Left lung (tissue), 4 donors: ENCODE measurements at regions not wholly inside any gene's neighbourhood (a gene's known extent, or its start where the extent isn't known, plus 50 kb on each side); places are given as distances from the start of the nearest gene placed in this dataset.

ENCODE experiments used
- ATAC-seq: fragments of 200-7000 bp; cut with Tn5 transposase; one replicate; pipeline ENCODE4 v1.9.1; 2020; ENCODE audit warnings: moderate library complexity
- DNase-seq, 4 donors: peaks; one replicate each; pipeline ENCODE4 v3.0.0-alpha.2; 2013 to 2020
- H3K27ac ChIP-seq, 2 donors: fragments of 200-600 bp; sonication (generic) in 1 of 2; one replicate each; pipeline versions ENCODE4 v1.5.0 to v1.8.0; 2020 to 2021
- H3K27me3 ChIP-seq, 2 donors: fragments of 200-600 bp; sonication (generic) in 1 of 2; one replicate each; pipeline versions ENCODE4 v1.5.0 to v1.8.0; 2020 to 2021
- H3K36me3 ChIP-seq, 2 donors: fragments of 200-600 bp; sonication (generic) in 1 of 2; one replicate each; pipeline versions ENCODE4 v1.5.0 to v1.8.0; 2020 to 2021
- H3K4me1 ChIP-seq, 2 donors: fragments of 200-600 bp; one replicate each; pipeline ENCODE4 v1.8.0; 2021
- H3K4me3 ChIP-seq, 2 donors: fragments of 200-600 bp; sonication (generic) in 1 of 2; one replicate each; pipeline versions ENCODE4 v1.5.0 to v1.8.0; 2020 to 2021; ENCODE audit warnings: mild to moderate bottlenecking in 1 of 2
- H3K9me3 ChIP-seq, 2 donors: fragments of 200-600 bp; sonication (generic) in 1 of 2; one replicate each; pipeline versions ENCODE4 v1.5.0 to v1.8.0; 2020 to 2021
- intact Hi-C, 2 donors: fragments of 100-400 bp; cut with DNase I; formaldehyde crosslinking; loops; one replicate each; pipeline versions ENCODE4 v1.11.2 to v1.14.2; 2022
- TF ChIP-seq, protein P1 (sequence below), 2 donors: fragments of 200-600 bp; sonication (generic) in 1 of 2; IDR thresholded peaks; one replicate each; pipeline versions ENCODE4 v1.5.0 to v1.8.0; 2021; ENCODE audit warnings: antibody characterized with exemption in 2 of 2
- donor health status: DM: no; HTN: yes; CAD: no.
- donor health status: DM: no; HTN: no; CAD: no.

DNA sequence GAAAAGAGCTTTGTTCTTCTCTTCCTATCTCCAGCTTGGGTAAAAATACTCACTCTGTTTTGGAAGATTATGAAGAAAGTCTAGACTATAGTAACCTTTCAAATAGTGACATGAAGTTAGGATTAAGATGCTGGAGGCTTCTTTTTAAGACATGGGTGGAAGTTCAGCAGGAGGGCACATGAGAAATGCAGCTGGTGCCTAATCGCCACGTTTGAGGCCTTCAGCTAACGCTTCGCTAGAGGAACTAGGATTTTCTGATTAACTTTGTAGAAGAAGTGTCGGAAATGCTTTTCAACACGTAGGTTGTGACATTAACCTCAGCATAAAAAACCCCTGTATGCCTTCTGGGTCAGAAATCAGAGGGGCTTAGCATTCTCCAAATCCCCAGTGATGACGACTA is 348.1 kb upstream of the MAP3K7 start:
- Histone ChIP-seq H3K4me1 (no peaks in the 10 kb centered on the region), H3K27ac (no peak overlapping the region), H3K36me3 (no peaks in the 10 kb centered on the region), H3K4me3 (no peak overlapping the region), H3K9me3 (no peaks in the 10 kb centered on the region), H3K27me3 (no peaks in the 10 kb centered on the region)
- ATAC-seq (no peak), DNase-seq (no peak)
- TF ChIP-seq, protein P1, sequence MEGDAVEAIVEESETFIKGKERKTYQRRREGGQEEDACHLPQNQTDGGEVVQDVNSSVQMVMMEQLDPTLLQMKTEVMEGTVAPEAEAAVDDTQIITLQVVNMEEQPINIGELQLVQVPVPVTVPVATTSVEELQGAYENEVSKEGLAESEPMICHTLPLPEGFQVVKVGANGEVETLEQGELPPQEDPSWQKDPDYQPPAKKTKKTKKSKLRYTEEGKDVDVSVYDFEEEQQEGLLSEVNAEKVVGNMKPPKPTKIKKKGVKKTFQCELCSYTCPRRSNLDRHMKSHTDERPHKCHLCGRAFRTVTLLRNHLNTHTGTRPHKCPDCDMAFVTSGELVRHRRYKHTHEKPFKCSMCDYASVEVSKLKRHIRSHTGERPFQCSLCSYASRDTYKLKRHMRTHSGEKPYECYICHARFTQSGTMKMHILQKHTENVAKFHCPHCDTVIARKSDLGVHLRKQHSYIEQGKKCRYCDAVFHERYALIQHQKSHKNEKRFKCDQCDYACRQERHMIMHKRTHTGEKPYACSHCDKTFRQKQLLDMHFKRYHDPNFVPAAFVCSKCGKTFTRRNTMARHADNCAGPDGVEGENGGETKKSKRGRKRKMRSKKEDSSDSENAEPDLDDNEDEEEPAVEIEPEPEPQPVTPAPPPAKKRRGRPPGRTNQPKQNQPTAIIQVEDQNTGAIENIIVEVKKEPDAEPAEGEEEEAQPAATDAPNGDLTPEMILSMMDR (IDR thresholded peaks at IDR 0.05), result no peak
- intact Hi-C loops, result no loop called here

GRCh38 chr6:90934081-90934480 is 347.2 kb upstream of the MAP3K7 start:
- TF ChIP-seq, protein P1 (IDR thresholded peaks at IDR 0.05), result no peak
- ATAC-seq (no peak), DNase-seq (no peak)
- no peaks in the 10 kb centered on the region for H3K27me3 ChIP-seq
- no peak overlapping the region for H3K27ac ChIP-seq
- H3K9me3 ChIP-seq, result no peaks in the 10 kb centered on the region
- H3K36me3 ChIP-seq, result no peaks in the 10 kb centered on the region
- intact Hi-C loops, result no loop called here
- H3K4me3 ChIP-seq, result no peak overlapping the region
- H3K4me1 ChIP-seq, result no peaks in the 10 kb centered on the region

DNA sequence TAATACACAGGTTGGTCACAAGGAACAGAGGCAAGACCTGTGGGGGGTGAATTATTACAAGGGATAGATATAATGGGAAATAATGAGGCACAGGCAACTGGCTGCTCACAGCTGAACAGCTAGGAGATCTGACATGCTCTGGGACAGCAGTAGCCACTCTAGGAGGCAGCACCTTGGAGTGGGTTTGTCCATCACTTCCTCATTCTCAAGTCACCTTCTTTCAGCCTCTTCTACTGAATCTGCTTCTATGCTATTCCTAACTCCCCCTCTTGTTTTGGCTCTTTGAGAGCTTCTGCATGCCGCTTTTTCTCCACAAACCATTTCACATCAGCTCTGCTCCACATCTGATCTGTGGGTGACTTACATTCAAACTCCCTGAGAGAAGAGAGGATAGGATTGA is 345.5 kb upstream of the MAP3K7 start:
- no peaks in the 10 kb centered on the region for H3K9me3 ChIP-seq
- no peak for ATAC-seq
- TF ChIP-seq, protein P1 (IDR thresholded peaks at IDR 0.05), result no peak
- no peak overlapping the region for H3K4me3 ChIP-seq
- H3K36me3 ChIP-seq, result no peaks in the 10 kb centered on the region
- H3K27ac ChIP-seq, result no peak overlapping the region
- no peak for DNase-seq
- no peaks in the 10 kb centered on the region for H3K27me3 ChIP-seq
- no peaks in the 10 kb centered on the region for H3K4me1 ChIP-seq
- intact Hi-C loops, result no loop called here

DNA sequence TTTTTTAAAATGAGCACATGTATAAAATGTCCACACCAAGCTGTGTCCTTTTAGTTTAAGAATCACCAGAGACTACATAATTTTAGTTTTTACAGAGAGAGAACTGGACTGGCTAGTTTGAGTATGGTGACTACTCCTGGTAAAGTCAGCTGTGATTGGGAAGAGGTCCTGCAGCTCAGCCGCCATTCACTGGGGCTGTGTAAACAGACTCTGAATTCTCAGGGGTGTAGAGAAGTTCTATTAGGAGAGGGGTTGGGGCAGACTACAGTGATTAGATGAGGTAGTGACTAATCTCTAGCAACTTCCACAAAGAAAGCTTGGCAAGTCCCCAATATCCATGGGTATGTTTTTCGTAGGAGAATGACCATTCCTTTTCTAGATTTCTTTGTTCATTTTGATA is 341.2 kb upstream of the MAP3K7 start:
- H3K9me3 ChIP-seq, result no peaks in the 10 kb centered on the region
- no peaks in the 10 kb centered on the region for H3K27me3 ChIP-seq
- H3K27ac ChIP-seq, result no peak overlapping the region
- DNase-seq (no peak), ATAC-seq (no peak)
- no peak overlapping the region for H3K4me3 ChIP-seq
- H3K36me3 ChIP-seq, result no peaks in the 10 kb centered on the region
- TF ChIP-seq, protein P1 (IDR thresholded peaks at IDR 0.05), result no peak
- no peaks in the 10 kb centered on the region for H3K4me1 ChIP-seq
- intact Hi-C loops, result no loop called here

DNA sequence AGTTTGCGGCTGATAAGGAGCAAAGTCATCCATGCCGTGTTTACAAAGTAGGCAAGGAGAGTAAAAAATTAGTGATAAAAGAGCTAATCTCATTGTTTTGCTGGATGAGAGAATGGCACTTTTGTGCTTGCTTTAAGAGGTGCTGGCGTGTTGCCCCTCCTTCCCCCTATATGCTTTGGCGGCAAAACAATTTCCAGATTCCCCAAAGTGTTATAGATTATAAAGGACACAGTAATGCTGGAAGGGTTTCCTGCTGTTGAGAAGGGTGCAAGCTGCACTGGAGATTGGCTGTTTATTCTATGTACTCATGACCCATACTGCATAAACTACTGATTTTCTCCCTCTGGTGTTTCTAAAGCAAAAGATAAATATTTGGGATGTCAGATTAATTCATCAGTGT is 338.9 kb upstream of the MAP3K7 start:
- intact Hi-C loops, result no loop called here
- Histone ChIP-seq H3K27me3 (no peaks in the 10 kb centered on the region), H3K27ac (no peak overlapping the region), H3K9me3 (no peaks in the 10 kb centered on the region), H3K36me3 (no peaks in the 10 kb centered on the region), H3K4me1 (no peaks in the 10 kb centered on the region), H3K4me3 (no peak overlapping the region)
- ATAC-seq (no peak), DNase-seq (no peak)
- TF ChIP-seq, protein P1 (IDR thresholded peaks at IDR 0.05), result no peak
